ENCODE measurements at regions not wholly inside any gene's neighbourhood (a gene's known extent, or its start where the extent isn't known, plus 50 kb on each side); places are given as distances from the start of the nearest gene placed in this dataset.

DNA sequence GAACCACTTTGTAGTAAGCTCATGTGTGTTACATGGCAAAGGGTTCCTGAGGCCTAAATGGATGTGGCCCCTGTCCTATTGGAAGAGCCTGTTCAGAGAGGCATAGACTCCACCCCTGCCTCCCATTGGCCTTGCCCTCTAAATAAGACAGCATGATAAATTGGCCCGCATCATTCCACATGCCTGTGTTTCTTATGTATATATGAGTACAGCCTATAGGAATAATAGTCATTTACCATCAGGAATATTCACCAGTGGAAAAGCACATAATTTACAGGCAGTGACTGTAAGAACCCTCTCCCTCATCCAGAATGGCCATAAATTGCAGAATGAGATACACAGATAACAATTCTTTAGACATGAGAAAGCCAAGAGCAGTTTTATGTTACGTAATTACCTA, 519.5 kb upstream of the DAB1 start:
- DNase-seq (ENCODE audit: low read depth) = no peak
- TF ChIP-seq, protein P1, sequence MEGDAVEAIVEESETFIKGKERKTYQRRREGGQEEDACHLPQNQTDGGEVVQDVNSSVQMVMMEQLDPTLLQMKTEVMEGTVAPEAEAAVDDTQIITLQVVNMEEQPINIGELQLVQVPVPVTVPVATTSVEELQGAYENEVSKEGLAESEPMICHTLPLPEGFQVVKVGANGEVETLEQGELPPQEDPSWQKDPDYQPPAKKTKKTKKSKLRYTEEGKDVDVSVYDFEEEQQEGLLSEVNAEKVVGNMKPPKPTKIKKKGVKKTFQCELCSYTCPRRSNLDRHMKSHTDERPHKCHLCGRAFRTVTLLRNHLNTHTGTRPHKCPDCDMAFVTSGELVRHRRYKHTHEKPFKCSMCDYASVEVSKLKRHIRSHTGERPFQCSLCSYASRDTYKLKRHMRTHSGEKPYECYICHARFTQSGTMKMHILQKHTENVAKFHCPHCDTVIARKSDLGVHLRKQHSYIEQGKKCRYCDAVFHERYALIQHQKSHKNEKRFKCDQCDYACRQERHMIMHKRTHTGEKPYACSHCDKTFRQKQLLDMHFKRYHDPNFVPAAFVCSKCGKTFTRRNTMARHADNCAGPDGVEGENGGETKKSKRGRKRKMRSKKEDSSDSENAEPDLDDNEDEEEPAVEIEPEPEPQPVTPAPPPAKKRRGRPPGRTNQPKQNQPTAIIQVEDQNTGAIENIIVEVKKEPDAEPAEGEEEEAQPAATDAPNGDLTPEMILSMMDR (IDR thresholded peaks at IDR 0.05; ENCODE audit: control insufficient read depth, extremely low read depth, insufficient read depth) = no peak
- no peak overlapping the region for H3K4me3 ChIP-seq (ENCODE audit: low read depth, low read length)

DNA sequence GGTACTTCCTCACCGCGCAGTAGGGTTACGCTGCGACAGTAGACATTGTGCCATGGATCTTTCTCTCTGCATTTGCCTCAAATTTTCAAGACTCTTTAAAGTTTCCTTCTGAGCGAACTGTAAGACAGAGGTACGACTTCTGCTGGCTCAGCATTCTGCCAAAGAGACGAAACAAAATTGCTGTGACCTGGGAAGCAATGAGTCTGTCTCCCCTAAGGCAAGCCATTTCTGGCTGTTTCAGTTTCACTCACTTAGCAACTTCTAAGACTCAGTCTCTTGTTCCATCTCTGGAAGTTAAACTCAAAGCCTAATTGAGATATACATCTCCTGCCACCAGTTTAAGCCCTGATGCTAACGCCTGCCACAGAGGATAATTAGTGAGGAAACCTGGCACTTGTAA, 510.9 kb upstream of the DAB1 start:
- no peak overlapping the region for H3K4me3 ChIP-seq (ENCODE audit: low read depth, low read length)
- DNase-seq (ENCODE audit: low read depth) = no peak
- TF ChIP-seq, protein P1 (IDR thresholded peaks at IDR 0.05; ENCODE audit: control insufficient read depth, extremely low read depth, insufficient read depth) = no peak

DNA sequence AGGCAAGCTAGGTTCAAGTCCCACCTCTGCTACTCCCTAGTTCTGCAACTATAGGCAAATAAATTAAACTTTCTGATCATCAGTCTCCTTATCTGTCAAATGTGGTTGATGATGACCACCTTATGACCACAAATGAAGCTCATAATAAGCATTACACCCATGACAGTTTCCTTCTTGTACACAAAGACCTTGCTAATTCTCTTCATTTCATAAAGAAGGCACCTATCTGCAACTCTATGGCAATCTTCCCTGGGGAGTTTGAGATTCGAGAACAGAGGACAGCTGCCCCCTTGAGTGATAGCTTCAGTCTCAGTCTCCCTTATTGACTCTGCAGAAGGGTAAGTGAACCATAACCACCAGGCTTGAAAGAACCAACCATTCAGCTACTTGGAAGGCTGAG, 503.1 kb upstream of the DAB1 start:
- DNase-seq (ENCODE audit: low read depth) = no peak
- TF ChIP-seq, protein P1 (IDR thresholded peaks at IDR 0.05; ENCODE audit: control insufficient read depth, extremely low read depth, insufficient read depth) = no peak
- H3K4me3 ChIP-seq (ENCODE audit: low read depth, low read length) = no peak overlapping the region

DNA sequence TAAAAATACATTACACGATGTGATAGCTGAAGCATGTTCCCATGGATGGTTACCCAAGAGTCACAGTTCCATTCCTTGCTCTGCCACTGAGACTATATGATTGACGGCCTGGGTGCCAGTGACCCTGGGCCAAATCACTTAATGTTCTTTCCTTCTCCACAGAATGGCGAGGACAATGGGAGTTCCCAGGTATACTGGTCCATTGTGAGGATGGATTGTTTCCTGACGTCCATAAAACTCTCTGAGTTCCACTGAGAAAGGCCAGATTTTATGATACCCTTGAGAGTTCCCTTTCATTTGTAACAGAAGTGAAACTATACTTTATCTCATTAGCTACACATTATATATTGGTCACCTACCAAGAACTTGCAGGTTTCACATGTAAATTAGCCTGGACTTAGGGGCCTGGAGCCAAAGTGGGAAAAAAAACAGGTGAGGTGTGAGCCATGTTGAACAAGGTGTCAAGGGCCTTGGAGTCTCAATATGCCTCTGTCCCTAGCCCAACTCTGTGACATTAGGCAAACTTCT, 502.2 kb upstream of the DAB1 start:
- no peak for DNase-seq (ENCODE audit: low read depth)

DNA sequence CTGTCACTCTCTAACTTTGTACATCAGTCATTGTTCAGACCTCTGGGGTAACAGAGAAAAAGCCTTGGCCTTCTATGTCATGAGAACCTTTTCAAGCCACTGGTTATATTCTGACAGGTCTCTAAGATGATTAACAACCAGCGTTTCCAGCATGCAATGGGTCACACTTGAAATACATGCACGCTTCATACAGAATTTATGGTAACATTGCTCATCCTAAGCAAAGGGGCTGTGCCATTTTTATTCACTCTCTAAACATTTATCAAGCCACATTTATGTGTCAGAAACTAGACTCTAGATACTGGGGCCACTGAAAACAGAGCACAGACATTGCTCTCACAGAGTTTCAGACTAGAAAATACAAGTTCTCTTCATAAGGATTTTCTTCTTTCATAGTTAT, 501.4 kb upstream of the DAB1 start:
- no peak overlapping the region for H3K4me3 ChIP-seq (ENCODE audit: low read depth, low read length)
- DNase-seq (ENCODE audit: low read depth) = no peak
- TF ChIP-seq, protein P1 (IDR thresholded peaks at IDR 0.05; ENCODE audit: control insufficient read depth, extremely low read depth, insufficient read depth) = no peak

More for the DNA sequence above, 502.2 kb upstream of the DAB1 start:
- TF ChIP-seq, protein P1 (IDR thresholded peaks at IDR 0.05; ENCODE audit: control insufficient read depth, extremely low read depth, insufficient read depth) = no peak
- H3K4me3 ChIP-seq (ENCODE audit: low read depth, low read length) = no peak overlapping the region

DNA sequence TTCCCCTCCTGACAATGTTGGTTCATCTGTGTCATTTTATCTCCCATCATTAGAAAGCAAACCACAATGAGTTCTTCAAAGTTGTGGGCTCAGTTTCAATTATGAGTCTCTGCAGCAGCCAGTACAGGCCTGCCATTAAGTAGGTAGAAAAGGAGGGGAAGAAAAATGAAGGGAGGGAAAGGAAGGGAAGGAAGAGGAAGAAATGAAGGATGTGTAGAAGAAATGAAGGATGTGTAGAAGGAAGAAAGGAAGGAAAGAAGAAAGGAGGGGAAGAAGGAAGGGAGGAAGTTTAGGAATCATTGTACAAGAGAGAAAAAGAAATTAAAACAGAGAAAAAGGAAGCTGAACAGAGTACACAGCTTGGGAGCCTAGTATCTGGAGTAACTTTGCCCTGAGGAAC, 498.3 kb upstream of the DAB1 start:
- no peak for DNase-seq (ENCODE audit: low read depth)
- TF ChIP-seq, protein P1 (IDR thresholded peaks at IDR 0.05; ENCODE audit: control insufficient read depth, extremely low read depth, insufficient read depth) = no peak
- H3K4me3 ChIP-seq (ENCODE audit: low read depth, low read length) = no peak overlapping the region

DNA sequence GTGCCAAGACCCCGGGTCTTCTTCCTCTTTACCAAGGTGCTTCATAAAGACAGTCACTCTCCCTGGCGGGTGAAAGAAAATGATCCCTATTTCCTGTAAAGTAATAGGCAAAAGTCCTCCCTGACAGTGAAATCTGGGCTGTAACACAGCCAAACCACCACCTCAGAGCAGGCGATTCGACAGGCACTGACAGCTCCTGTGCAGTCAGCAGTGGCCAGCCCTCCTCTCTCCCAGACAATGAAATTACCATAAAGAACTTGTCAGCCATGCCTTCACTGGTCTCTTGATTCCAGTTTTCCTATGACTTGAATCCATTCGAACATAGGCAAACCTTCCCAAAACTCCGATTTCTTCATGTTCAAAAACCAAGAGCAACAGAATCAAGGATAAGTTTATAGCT, 492.2 kb upstream of the DAB1 start:
- TF ChIP-seq, protein P1 (IDR thresholded peaks at IDR 0.05; ENCODE audit: control insufficient read depth, extremely low read depth, insufficient read depth) = no peak
- no peak overlapping the region for H3K4me3 ChIP-seq (ENCODE audit: low read depth, low read length)
- no peak for DNase-seq (ENCODE audit: low read depth)

Data from LNCaP clone FGC (cell line).